ENCODE measurements at regions not wholly inside any gene's neighbourhood (a gene's known extent, or its start where the extent isn't known, plus 50 kb on each side); places are given as distances from the start of the nearest gene placed in this dataset.

DNA sequence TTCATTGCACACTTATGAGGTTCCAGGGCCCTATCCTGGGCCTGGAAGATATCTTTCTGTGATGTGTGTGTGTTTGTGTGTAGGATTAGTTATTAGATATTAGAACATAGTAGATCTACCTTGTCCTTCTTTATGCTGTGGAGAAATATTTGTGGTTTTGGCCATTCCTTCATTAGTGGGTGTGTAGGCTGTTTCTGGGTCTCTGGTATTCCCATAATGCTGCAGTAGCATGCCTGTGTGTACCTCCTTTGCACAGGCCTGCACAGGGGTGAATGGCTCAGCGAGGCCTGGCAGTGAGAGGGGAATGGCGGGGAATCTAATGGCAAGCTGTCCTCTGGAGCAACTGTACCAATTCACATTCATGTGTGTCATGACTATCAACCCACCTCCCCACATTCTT is 125.8 kb upstream of the MRPS22 start:
- DNase-seq: no peak
- H3K18ac ChIP-seq (ENCODE audit: low read depth, low read length): no peak overlapping the region
- no peak overlapping the region for H4K91ac ChIP-seq (ENCODE audit: insufficient read depth, low read depth, low read length)
- no peak overlapping the region for H2AK5ac ChIP-seq (ENCODE audit: low read depth, low read length)
- no peak overlapping the region for H2BK20ac ChIP-seq (ENCODE audit: low read depth, low read length)
- no peak for TF ChIP-seq POLR2A (IDR thresholded peaks at IDR 0.05; ENCODE audit: low read depth, low read length)
- TF ChIP-seq, protein P1, sequence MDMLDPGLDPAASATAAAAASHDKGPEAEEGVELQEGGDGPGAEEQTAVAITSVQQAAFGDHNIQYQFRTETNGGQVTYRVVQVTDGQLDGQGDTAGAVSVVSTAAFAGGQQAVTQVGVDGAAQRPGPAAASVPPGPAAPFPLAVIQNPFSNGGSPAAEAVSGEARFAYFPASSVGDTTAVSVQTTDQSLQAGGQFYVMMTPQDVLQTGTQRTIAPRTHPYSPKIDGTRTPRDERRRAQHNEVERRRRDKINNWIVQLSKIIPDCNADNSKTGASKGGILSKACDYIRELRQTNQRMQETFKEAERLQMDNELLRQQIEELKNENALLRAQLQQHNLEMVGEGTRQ (IDR thresholded peaks at IDR 0.05; ENCODE audit: low read depth, low read length): no peak
- TF ChIP-seq, protein P2, sequence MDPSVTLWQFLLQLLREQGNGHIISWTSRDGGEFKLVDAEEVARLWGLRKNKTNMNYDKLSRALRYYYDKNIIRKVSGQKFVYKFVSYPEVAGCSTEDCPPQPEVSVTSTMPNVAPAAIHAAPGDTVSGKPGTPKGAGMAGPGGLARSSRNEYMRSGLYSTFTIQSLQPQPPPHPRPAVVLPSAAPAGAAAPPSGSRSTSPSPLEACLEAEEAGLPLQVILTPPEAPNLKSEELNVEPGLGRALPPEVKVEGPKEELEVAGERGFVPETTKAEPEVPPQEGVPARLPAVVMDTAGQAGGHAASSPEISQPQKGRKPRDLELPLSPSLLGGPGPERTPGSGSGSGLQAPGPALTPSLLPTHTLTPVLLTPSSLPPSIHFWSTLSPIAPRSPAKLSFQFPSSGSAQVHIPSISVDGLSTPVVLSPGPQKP (IDR thresholded peaks at IDR 0.05; ENCODE audit: borderline replicate concordance, low read depth, low read length): no peak
- no peak for TF ChIP-seq MXI1 (IDR thresholded peaks at IDR 0.05; ENCODE audit: borderline replicate concordance, low read depth, low read length)
- no peak for TF ChIP-seq BHLHE40 (IDR thresholded peaks at IDR 0.05; ENCODE audit: low read depth, low read length)
- TF ChIP-seq RCOR1 (IDR thresholded peaks at IDR 0.05; ENCODE audit: insufficient replicate concordance, low read length): no peak
- TF ChIP-seq, protein P3, sequence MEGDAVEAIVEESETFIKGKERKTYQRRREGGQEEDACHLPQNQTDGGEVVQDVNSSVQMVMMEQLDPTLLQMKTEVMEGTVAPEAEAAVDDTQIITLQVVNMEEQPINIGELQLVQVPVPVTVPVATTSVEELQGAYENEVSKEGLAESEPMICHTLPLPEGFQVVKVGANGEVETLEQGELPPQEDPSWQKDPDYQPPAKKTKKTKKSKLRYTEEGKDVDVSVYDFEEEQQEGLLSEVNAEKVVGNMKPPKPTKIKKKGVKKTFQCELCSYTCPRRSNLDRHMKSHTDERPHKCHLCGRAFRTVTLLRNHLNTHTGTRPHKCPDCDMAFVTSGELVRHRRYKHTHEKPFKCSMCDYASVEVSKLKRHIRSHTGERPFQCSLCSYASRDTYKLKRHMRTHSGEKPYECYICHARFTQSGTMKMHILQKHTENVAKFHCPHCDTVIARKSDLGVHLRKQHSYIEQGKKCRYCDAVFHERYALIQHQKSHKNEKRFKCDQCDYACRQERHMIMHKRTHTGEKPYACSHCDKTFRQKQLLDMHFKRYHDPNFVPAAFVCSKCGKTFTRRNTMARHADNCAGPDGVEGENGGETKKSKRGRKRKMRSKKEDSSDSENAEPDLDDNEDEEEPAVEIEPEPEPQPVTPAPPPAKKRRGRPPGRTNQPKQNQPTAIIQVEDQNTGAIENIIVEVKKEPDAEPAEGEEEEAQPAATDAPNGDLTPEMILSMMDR (conservative IDR thresholded peaks at IDR 0.05; ENCODE audit: low read depth, low read length): no peak
- no peak for TF ChIP-seq MAZ (IDR thresholded peaks at IDR 0.05; ENCODE audit: borderline replicate concordance, low read depth, low read length)
- no peak for TF ChIP-seq NFE2L2 (IDR thresholded peaks at IDR 0.05; ENCODE audit: low read depth, low read length)
- no peak for TF ChIP-seq FOS (IDR thresholded peaks at IDR 0.05; ENCODE audit: low read depth, low read length)
- no peak for TF ChIP-seq SMC3 (IDR thresholded peaks at IDR 0.05; ENCODE audit: low read depth, low read length)
- no peak for TF ChIP-seq MAFK (IDR thresholded peaks at IDR 0.05; ENCODE audit: low read depth, low read length)
- TF ChIP-seq CHD1 (IDR thresholded peaks at IDR 0.05; ENCODE audit: low read depth, low read length): no peak
- TF ChIP-seq CEBPB (IDR thresholded peaks at IDR 0.05; ENCODE audit: low read depth, low read length): no peak
- TF ChIP-seq RAD21 (IDR thresholded peaks at IDR 0.05; ENCODE audit: low read length): no peak
- TF ChIP-seq RFX5 (IDR thresholded peaks at IDR 0.05; ENCODE audit: low read depth, low read length): no peak
- WGBS, 2 experiments (ENCODE audit: extremely low coverage in 2 of 2, insufficient read length in 1 of 2): no CpG with 5 or more reads among the region's 2 CpGs
- no peak overlapping the region for H2BK5ac ChIP-seq (ENCODE audit: low read depth, low read length, poor library complexity, severe bottlenecking)
- H3K23ac ChIP-seq (ENCODE audit: low read depth, low read length): no peak overlapping the region
- BruUV-seq (replicated peaks): no TSS peak
- no peak overlapping the region for H2AK9ac ChIP-seq (replicated peaks; ENCODE audit: low read depth, low read length, poor library complexity)
- dilution Hi-C loops (cut with HindIII; ENCODE audit: low sequenced_read_pairs, unreplicated experiment): no loop called here
- no peak overlapping the region for H3K4me2 ChIP-seq (ENCODE audit: low read depth, low read length)
- H3K9ac ChIP-seq (ENCODE audit: low read depth, low read length): no peak overlapping the region
- H3K56ac ChIP-seq (ENCODE audit: extremely low read depth, insufficient read depth, low read length): no peak overlapping the region
- no peak overlapping the region for H3K14ac ChIP-seq (replicated peaks; ENCODE audit: low read depth, low read length)
- H4K20me1 ChIP-seq (ENCODE audit: insufficient read depth, low read length): no peaks in the 10 kb centered on the region
- H4K5ac ChIP-seq (ENCODE audit: low read depth, low read length): no peak overlapping the region
- ATAC-seq (ENCODE audit: low read depth): no peak
- H2BK15ac ChIP-seq (ENCODE audit: low read depth, low read length): no peak overlapping the region
- peaks cover 18% of the 10 kb centered on the region for H3K27me3 ChIP-seq (ENCODE audit: control insufficient read depth, insufficient read depth, low read length)
- no peaks in the 10 kb centered on the region for H3K9me3 ChIP-seq (ENCODE audit: control insufficient read depth, insufficient read depth, low read length)
- no peak overlapping the region for H4K8ac ChIP-seq (ENCODE audit: low read depth in 2 of 2, low read length in 2 of 2)
- intact Hi-C loops (cut with micrococcal nuclease): no loop called here
- H3K4me1 ChIP-seq (ENCODE audit: control insufficient read depth, insufficient read depth, low read length): no peaks in the 10 kb centered on the region
- H2BK120ac ChIP-seq (ENCODE audit: low read depth, low read length): no peak overlapping the region
- in situ Hi-C loops (cut with MboI; ENCODE audit: low sequenced_read_pairs): no loop called here
- CTCF ChIA-PET: no interaction called here
- H3K4ac ChIP-seq (ENCODE audit: low read depth, low read length): no peak overlapping the region
- no peaks in the 10 kb centered on the region for H3K36me3 ChIP-seq (ENCODE audit: control insufficient read depth, insufficient read depth, low read length)
- no peak overlapping the region for H2AFZ ChIP-seq (replicated peaks; ENCODE audit: low read length, poor library complexity)
- POLR2A ChIA-PET (ENCODE audit: unreplicated experiment): no interaction called here
- no peak overlapping the region for H3K27ac ChIP-seq (ENCODE audit: insufficient read depth, low read length)
- H3K79me1 ChIP-seq (ENCODE audit: low read depth in 1 of 2, low read length in 2 of 2): no peaks in the 10 kb centered on the region
- H3K9me1 ChIP-seq (ENCODE audit: insufficient read depth, low read length): no peaks in the 10 kb centered on the region
- H3K4me3 ChIP-seq (ENCODE audit: insufficient read depth, low read depth, low read length): no peak overlapping the region

All from IMR-90 (cell line).